ENCODE measurements at regions not wholly inside any gene's neighbourhood (a gene's known extent, or its start where the extent isn't known, plus 50 kb on each side); places are given as distances from the start of the nearest gene placed in this dataset.
"Not testable (repeated sequence)": the region's sequence is repeated elsewhere in the genome, so short reads cannot be mapped to it uniquely, and the experiment has no call there.

- no peak for DNase-seq
These were observed 91.9 kb upstream of the PRR23C start for GRCh38 chr3:139136469-139137202.

GRCh38 chr3:139140553-139140952, 95.9 kb upstream of the PRR23C start:
- DNase-seq = no peak

- not testable (repeated sequence) for DNase-seq
These were observed 101.3 kb upstream of the PRR23C start for GRCh38 chr3:139145980-139146379.

- DNase-seq = no peak
These were observed 106.8 kb upstream of the PRR23C start for GRCh38 chr3:139151530-139151929.

- not testable (repeated sequence) for DNase-seq
These were observed 108.7 kb upstream of the PRR23C start for GRCh38 chr3:139153434-139153833.

GRCh38 chr3:139157161-139157932, 112.7 kb upstream of the PRR23C start:
- no peak for DNase-seq

GRCh38 chr3:139159356-139159755, 114.7 kb upstream of the PRR23C start:
- DNase-seq = no peak

GRCh38 chr3:139173372-139174108, 128.8 kb upstream of the PRR23C start:
- no peak for DNase-seq

DNA sequence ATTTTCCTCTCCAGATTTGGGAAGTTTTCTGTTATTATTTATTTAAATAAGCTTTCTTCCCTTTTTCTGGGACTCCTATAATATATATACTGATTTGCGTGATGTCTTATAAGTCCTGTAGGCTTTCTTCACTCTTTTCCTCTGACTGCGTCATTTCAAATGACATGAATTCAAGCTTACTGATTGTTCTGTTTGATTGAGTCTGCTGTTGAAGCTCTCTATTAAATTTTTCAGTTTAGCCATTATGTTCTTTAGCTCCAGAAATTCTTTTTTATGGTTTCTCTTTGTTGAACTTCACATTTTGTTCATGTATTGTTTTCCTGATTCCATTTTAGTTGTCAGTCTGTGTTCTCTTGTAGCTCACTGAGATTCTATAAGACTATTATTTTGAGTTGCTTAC, 135.8 kb upstream of the PRR23C start:
- no peak for DNase-seq

GRCh38 chr3:139182143-139182542, 137.5 kb upstream of the PRR23C start:
- no peak for DNase-seq

DNA sequence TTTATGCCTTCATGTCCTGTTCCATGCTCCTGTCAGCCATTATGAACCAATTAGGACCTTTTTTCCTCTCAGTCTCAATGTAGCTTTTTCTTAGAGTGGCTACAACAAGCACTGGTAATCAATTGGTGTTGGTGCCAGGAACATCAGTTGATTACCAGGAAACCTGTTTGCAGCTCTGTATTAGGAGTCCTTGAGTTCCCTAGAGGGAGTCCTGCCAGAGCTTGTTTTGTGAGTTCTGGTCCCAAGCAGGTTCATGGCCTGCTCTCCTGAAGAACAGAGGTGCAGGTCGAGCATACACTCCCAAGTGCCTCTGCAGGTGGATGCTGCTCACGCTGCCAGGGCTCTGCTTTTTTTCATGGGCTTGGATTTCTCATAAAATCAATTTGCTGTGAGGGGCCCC, 137.9 kb upstream of the PRR23C start:
- no peak for DNase-seq

GRCh38 chr3:139185527-139185926, 140.8 kb upstream of the PRR23C start:
- DNase-seq = no peak

DNA sequence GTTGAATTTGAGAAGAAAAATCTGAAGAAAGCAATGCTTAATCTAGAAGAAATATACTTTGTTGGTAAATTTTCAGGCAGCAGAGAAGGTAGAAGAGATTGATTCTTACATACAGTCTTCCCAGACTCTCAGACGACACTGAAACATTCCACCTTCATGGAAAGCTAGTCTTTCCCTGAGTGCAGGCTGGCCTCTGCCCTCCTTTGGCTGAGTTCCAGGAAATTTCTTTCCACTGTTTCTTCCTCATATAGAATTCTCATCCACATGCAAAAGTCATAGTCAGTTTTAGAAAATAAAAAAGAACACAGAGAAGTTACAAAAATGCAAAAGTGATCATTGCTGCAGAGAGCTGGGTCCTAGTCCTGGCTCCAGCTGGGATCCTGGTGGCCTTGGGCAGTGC, 142.5 kb upstream of the PRR23C start:
- no peak for DNase-seq

GRCh38 chr3:139187648-139188047, 143.0 kb upstream of the PRR23C start:
- DNase-seq = no peak

DNA sequence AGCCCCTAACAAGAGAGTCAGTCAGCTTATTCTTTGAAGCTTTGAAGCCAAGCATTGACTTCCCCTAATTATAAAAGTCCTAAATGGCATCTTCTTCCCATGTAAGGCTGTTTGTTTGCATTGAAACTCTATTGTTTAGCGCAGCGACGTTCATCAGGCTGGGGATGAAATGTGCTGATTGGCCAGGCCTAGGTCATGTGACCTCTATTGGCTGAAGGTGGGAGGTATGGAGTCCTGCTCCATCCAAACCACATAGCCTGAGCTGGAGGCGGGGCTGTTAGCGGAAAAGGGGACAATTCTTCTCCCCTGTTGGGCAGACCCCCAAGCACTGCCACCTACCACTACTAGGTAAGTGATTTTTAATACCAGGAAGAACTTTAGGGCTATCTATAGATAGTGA, 145.3 kb upstream of the PRR23C start:
- no peak for DNase-seq

- DNase-seq = not testable (repeated sequence)
These were observed 149.4 kb upstream of the MRPS22 start for GRCh38 chr3:139194421-139194820.

- DNase-seq = not testable (repeated sequence)
These were observed 147.7 kb upstream of the MRPS22 start for GRCh38 chr3:139196146-139196545.

DNA sequence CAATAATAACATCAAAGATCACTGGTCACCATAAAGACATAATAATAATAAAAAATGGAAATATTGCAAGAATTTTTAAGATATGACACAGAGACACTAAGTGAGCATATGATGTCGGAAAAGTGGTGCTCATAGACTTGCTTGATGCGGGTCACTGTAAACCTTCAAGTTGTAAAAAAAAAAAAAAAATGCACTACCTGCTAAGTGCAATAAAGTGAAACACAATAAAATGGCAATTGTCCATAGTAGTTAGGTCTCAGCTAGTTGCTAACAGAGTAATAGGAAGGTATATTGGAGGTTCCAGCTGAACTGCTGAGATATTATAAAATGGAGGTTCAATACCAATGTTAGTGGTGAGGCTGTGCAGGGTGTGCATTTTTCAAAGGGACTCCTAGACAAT, 146.6 kb upstream of the MRPS22 start:
- no peak for DNase-seq

DNA sequence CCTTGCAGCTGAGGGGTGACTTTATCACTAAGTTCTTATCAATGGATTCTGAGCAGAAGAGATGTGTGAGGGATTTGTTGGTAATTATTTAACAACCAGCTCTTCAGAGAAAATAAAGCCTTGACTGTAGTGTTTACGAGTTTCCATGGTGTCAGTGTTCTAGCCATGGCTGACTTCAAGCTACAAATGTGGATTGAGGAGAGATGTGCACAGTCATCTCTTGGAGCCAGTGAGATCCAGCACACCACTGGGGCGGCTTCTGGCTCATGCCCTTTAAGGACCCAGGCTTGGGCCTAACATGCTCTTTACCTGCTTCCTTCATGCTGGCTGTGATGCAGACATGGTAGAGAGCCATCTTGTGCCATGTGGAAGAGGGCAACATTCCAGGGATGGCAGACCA, 145.6 kb upstream of the MRPS22 start:
- DNase-seq = no peak

- DNase-seq = no peak
These were observed 144.9 kb upstream of the MRPS22 start for GRCh38 chr3:139198929-139199328.

DNA sequence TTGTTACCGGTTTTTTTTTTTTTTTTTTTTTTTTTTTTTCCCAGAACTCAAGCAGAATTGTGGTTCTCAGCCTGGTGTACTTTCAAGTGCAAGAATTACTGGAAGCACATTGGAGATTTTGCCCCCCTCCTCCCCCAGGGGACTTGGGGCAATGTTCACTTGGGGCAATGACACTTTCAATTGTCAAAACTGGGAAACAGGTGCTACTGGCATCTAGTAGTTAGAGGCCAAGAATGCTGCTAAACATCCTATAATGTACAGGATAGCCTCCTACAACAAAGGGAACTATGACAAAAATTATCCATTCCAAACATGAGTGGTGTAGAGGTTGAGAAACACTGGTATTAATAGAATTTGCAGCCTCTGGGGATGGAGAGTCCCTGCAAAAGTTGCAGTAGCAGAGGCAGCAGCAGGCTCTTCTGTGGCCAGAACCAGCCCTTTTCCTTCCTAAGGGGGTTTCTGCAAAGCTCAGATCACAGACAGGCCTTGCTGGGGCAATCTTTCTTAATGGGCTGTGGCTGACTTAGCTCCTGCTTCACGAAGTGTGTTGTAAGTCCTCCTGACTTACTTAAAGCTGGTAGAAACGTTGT, 144.3 kb upstream of the MRPS22 start:
- DNase-seq = no peak

GRCh38 chr3:139201446-139202225, 142.2 kb upstream of the MRPS22 start:
- no peak for DNase-seq

Data from activated CD4-positive, CD25-positive, alpha-beta regulatory T cell treated with anti-CD3 and anti-CD28 coated beads, Interleukin-2, amount 50 U/mL, for 72 hours (primary cell).